ENCODE measurements at regions not wholly inside any gene's neighbourhood (a gene's known extent, or its start where the extent isn't known, plus 50 kb on each side); places are given as distances from the start of the nearest gene placed in this dataset.

DNA sequence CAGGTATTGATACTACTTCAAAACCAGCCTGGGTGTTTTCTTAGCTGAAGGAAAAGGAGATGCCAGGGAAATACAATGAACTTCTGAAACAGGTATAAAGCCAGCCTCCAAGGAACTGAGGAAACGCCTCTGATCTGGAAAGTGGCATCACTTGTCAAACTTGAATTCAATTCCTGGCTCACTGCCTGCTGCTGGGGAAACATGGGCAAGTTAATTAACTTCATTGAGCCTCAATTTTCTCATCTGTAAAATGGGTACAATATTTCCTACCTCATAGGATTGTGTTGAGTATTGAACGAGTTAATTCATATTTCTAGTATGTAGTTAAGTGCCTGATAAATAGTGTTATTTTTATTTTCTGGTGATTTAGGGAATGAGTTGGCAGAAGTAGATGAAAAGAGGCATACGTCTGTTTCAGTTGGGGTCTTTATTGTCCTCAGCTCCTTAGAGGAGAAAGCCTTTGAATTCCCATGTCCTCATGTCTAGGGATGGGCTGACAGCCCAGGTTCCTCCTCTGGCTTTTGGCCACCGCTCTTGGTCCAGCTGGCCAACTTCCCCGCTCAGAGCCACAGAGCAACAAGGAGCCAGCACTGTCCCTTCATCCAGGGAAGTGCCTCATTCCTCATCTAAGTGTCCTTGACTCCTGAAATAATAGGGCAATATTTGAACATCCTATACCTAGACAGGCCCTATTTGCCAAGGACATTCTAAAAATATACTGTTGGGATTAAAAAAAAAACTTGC, 210.5 kb upstream of the GATA6 start:
- Histone ChIP-seq H3K56ac (ENCODE audit: insufficient read length, low read depth, low read length) (no peak overlapping the region), H2AK5ac (ENCODE audit: insufficient read length, low read length) (no peak overlapping the region), H3K27me3 (ENCODE audit: insufficient read depth, low read length) (no peaks in the 10 kb centered on the region), H3K23ac (ENCODE audit: insufficient read length, low read depth, low read length) (no peak overlapping the region), H3K23me2 (ENCODE audit: insufficient read length, low read depth, low read length, poor library complexity, severe bottlenecking) (no peaks in the 10 kb centered on the region), H3K79me1 (ENCODE audit: insufficient read depth, low read depth, low read length, poor library complexity, severe bottlenecking) (no peaks in the 10 kb centered on the region), H4K20me1 (ENCODE audit: control insufficient read depth, insufficient read depth, insufficient read length) (no peaks in the 10 kb centered on the region), H2BK120ac (ENCODE audit: low read depth, low read length, poor library complexity, severe bottlenecking) (no peak overlapping the region), H2BK20ac (ENCODE audit: low read depth, low read length, poor library complexity, severe bottlenecking) (no peak overlapping the region), H3K4me1 (ENCODE audit: insufficient read depth, low read length) (no peaks in the 10 kb centered on the region), H3K14ac (ENCODE audit: insufficient read depth, low read length) (no peak overlapping the region), H3T11ph (ENCODE audit: low read length) (no peak overlapping the region), H3K79me2 (ENCODE audit: insufficient read depth, low read length) (no peaks in the 10 kb centered on the region), H4K5ac (ENCODE audit: insufficient read length, low read depth, low read length) (no peak overlapping the region), H3K9me3 (ENCODE audit: control insufficient read depth, low read depth, low read length) (no peaks in the 10 kb centered on the region), H3K9ac (ENCODE audit: extremely low read depth, insufficient read length, low read length) (no peak overlapping the region), H2BK15ac (ENCODE audit: low read depth, low read length) (peak overlapping the region; percentile 73; the same call in 1 of the 2 replicates), H3K4me2 (ENCODE audit: insufficient read depth, insufficient read length, low read length) (no peak overlapping the region), H3K4ac (ENCODE audit: low read depth, low read length) (no peak overlapping the region), H4K91ac (ENCODE audit: insufficient read length, low read depth, low read length) (no peak overlapping the region), H2BK5ac (ENCODE audit: insufficient read length, low read length) (no peak overlapping the region), H4K8ac (replicated peaks; ENCODE audit: insufficient read length, low read depth, low read length) (no peak overlapping the region), H2AFZ (ENCODE audit: low read length) (no peak overlapping the region), H3K18ac (ENCODE audit: insufficient read length, low read depth, low read length) (no peak overlapping the region), H2BK12ac (ENCODE audit: insufficient read length, low read depth, low read length) (no peak overlapping the region), H3K27ac (ENCODE audit: insufficient read length, low read depth, low read length) (no peak overlapping the region)
- TF ChIP-seq, protein P1, sequence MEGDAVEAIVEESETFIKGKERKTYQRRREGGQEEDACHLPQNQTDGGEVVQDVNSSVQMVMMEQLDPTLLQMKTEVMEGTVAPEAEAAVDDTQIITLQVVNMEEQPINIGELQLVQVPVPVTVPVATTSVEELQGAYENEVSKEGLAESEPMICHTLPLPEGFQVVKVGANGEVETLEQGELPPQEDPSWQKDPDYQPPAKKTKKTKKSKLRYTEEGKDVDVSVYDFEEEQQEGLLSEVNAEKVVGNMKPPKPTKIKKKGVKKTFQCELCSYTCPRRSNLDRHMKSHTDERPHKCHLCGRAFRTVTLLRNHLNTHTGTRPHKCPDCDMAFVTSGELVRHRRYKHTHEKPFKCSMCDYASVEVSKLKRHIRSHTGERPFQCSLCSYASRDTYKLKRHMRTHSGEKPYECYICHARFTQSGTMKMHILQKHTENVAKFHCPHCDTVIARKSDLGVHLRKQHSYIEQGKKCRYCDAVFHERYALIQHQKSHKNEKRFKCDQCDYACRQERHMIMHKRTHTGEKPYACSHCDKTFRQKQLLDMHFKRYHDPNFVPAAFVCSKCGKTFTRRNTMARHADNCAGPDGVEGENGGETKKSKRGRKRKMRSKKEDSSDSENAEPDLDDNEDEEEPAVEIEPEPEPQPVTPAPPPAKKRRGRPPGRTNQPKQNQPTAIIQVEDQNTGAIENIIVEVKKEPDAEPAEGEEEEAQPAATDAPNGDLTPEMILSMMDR (conservative IDR thresholded peaks at IDR 0.05) = no peak
- H3K36me3 Mint-ChIP-seq (ENCODE audit: insufficient read depth in 1 of 3, low read depth in 3 of 3) = no peaks in the 10 kb centered on the region
- H3K4me1 Mint-ChIP-seq = 0 out of 4 replicates have a peak, but pooled peaks cover 0 to 3% of the 10 kb centered on the region in 2 experiments
- WGBS (ENCODE audit: extremely low coverage, insufficient read length, low lambda C conversion rate) = no CpG with 5 or more reads among the region's 5 CpGs
- H3K27ac Mint-ChIP-seq = no peak overlapping the region
- no peak overlapping the region for H3K4me3 Mint-ChIP-seq
- H3K9me3 Mint-ChIP-seq = peaks cover 2 to 4% of the 10 kb centered on the region in 2 experiments; a peak in 2 of 5 replicates
- peaks cover 70% of the 10 kb centered on the region for H3K27me3 Mint-ChIP-seq (ENCODE audit: low read depth)
- no peak for DNase-seq

All from H9 (cell line).